PC-3 (cell line): ENCODE measurements at regions not wholly inside any gene's neighbourhood (a gene's known extent, or its start where the extent isn't known, plus 50 kb on each side); places are given as distances from the start of the nearest gene placed in this dataset.

Source experiments
- ATAC-seq: fragments of 200-7000 bp; cut with Tn5 transposase; 2 replicates; pipeline ENCODE4 v1.9.1; 2020; ENCODE audit warnings: mild to moderate bottlenecking, moderate library complexity
- BruUV-seq: library from RNA; stranded (reverse); fragments of 400-500 nt; replicated peaks from 2 replicates; lab custom pipeline; 2021; lab: Mats Ljungman, UMichigan
- CTCF ChIA-PET: fragments of 300-600 bp; sonication (Branson Sonifier 250); formaldehyde crosslinking; loops from one replicate; lab custom pipeline; 2022; ENCODE audit warnings: antibody characterized with exemption; lab: Charles Lee
- POLR2A ChIA-PET: fragments of 300-600 bp; sonication (Branson Sonifier 250); formaldehyde crosslinking; loops from one replicate; lab custom pipeline; 2022; ENCODE audit warnings: antibody characterized with exemption; ENCODE audit not compliant: unreplicated experiment; lab: Charles Lee
- DNase-seq: peaks from one replicate; pipeline ENCODE4 v3.0.0-alpha.2; 2015
- H2AFZ ChIP-seq: fragments of 300-600 bp; sonication (generic); 2 replicates; pipeline ENCODE4 v1.6.0; 2016; ENCODE audit warnings: antibody characterized with exemption, low read length
- H3F3A ChIP-seq: fragments of 300-600 bp; sonication (generic); one replicate; pipeline ENCODE4 v1.6.0; 2017; ENCODE audit warnings: antibody characterized with exemption, low read length, control low read depth, mild to moderate bottlenecking; ENCODE audit not compliant: unreplicated experiment
- H3K27ac ChIP-seq: fragments of 300-600 bp; sonication (generic); 2 replicates; pipeline ENCODE4 v1.5.1; 2016; ENCODE audit warnings: mild to moderate bottlenecking, low read length
- H3K27me3 ChIP-seq: fragments of 300-600 bp; sonication (generic); 2 replicates; pipeline ENCODE4 v1.6.1; 2016; ENCODE audit warnings: low read length, mixed read lengths
- H3K36me3 ChIP-seq: fragments of 300-600 bp; sonication (generic); 2 replicates; pipeline ENCODE4 v1.6.1; 2016; ENCODE audit warnings: low read depth, mixed run types, low read length, mixed read lengths
- H3K4me1 ChIP-seq: fragments of 300-600 bp; sonication (generic); 2 replicates; pipeline ENCODE4 v1.5.1; 2016; ENCODE audit warnings: low read length; ENCODE audit not compliant: insufficient read depth
- H3K4me2 ChIP-seq: fragments of 300-600 bp; sonication (generic); 2 replicates; pipeline ENCODE4 v1.6.0; 2016; ENCODE audit warnings: low read length
- H3K4me3 ChIP-seq: fragments of 300-600 bp; sonication (generic); 2 replicates; pipeline ENCODE4 v1.5.1; 2016; ENCODE audit warnings: mild to moderate bottlenecking, low read length, mixed read lengths
- H3K79me2 ChIP-seq: fragments of 300-600 bp; sonication (generic); 2 replicates; pipeline ENCODE4 v1.6.1; 2017; ENCODE audit warnings: low read length, mixed read lengths
- H3K9ac ChIP-seq: fragments of 300-600 bp; sonication (generic); 2 replicates; pipeline ENCODE4 v1.6.0; 2016; ENCODE audit warnings: mild to moderate bottlenecking, low read length
- H3K9me2 ChIP-seq: fragments of 300-600 bp; sonication (generic); replicated peaks from 2 replicates; pipeline ENCODE4 v1.6.1; 2016; ENCODE audit warnings: mixed run types, low read length, mixed read lengths
- H3K9me3 ChIP-seq: fragments of 300-600 bp; sonication (generic); 2 replicates; pipeline ENCODE4 v1.6.1; 2016; ENCODE audit warnings: low read length, mixed read lengths
- H4K20me1 ChIP-seq: fragments of 300-600 bp; sonication (generic); 2 replicates; pipeline ENCODE4 v1.6.1; 2016; ENCODE audit warnings: low read length, mixed read lengths
- CTCF ChIP-seq: fragments of 300-600 bp; sonication (generic); conservative IDR thresholded peaks from 2 replicates; pipeline ENCODE4 v1.5.1; 2017; ENCODE audit warnings: antibody characterized with exemption, low read depth, mild to moderate bottlenecking, low read length
- EZH2 ChIP-seq: fragments of 300-600 bp; sonication (generic); IDR thresholded peaks from one replicate; pipeline ENCODE4 v1.6.1; 2017; ENCODE audit warnings: antibody characterized with exemption, mild to moderate bottlenecking, low read length; ENCODE audit not compliant: unreplicated experiment
- EZH2phosphoT487 ChIP-seq: fragments of 300-600 bp; sonication (generic); IDR thresholded peaks from 2 replicates; pipeline ENCODE4 v1.6.1; 2018; ENCODE audit warnings: mild to moderate bottlenecking, antibody characterized with exemption, low read length, borderline replicate concordance
- intact Hi-C: fragments of 100-400 bp; cut with micrococcal nuclease; formaldehyde crosslinking; loops from 2 replicates; pipeline ENCODE4 v1.9.0; 2023

- no peaks in the 10 kb centered on the region for H3K4me1 ChIP-seq
- H3K4me2 ChIP-seq, result no peak overlapping the region
- intact Hi-C loops, result no loop called here
- H3K9ac ChIP-seq, result no peak overlapping the region
- CTCF ChIA-PET, result no interaction called here
- no peak for TF ChIP-seq EZH2phosphoT487
- no peaks in the 10 kb centered on the region for H3K9me3 ChIP-seq
- H4K20me1 ChIP-seq, result no peaks in the 10 kb centered on the region
- H3K4me3 ChIP-seq, result no peak overlapping the region
- no peaks in the 10 kb centered on the region for H3F3A ChIP-seq
- ATAC-seq (no peak), DNase-seq (no peak)
- no peaks in the 10 kb centered on the region for H3K9me2 ChIP-seq
- POLR2A ChIA-PET, result no interaction called here
- H2AFZ ChIP-seq, result no peak overlapping the region
- no peaks in the 10 kb centered on the region for H3K79me2 ChIP-seq
- peaks cover under 1% of the 10 kb centered on the region; the same call in 1 of the 2 replicates for H3K27me3 ChIP-seq
- no peaks in the 10 kb centered on the region for H3K36me3 ChIP-seq
- no TSS peak for BruUV-seq
- H3K27ac ChIP-seq, result no peak overlapping the region
Measured at GRCh38 chr12:43653917-43654316, 101.9 kb upstream of the ADAMTS20 start.

GRCh38 chr12:43653289-43653915, 101.4 kb upstream of the ADAMTS20 start:
- Histone ChIP-seq H3K4me1 (no peaks in the 10 kb centered on the region), H3F3A (no peaks in the 10 kb centered on the region), H3K4me3 (no peak overlapping the region), H4K20me1 (no peaks in the 10 kb centered on the region), H3K27me3 (0 out of 2 replicates have a peak, but pooled peaks cover 3% of the 10 kb centered on the region), H3K4me2 (no peak overlapping the region), H3K36me3 (no peaks in the 10 kb centered on the region), H3K9me2 (no peaks in the 10 kb centered on the region), H3K27ac (no peak overlapping the region), H3K9ac (no peak overlapping the region), H3K9me3 (no peaks in the 10 kb centered on the region), H3K79me2 (no peaks in the 10 kb centered on the region), H2AFZ (no peak overlapping the region)
- ChIA-PET POLR2A (no interaction called here), CTCF (no interaction called here)
- BruUV-seq, result no TSS peak
- DNase-seq (no peak), ATAC-seq (no peak)
- TF ChIP-seq EZH2 (no peak), CTCF (no peak), EZH2phosphoT487 (no peak)
- intact Hi-C loops, result no loop called here

- Histone ChIP-seq H3K36me3 (no peaks in the 10 kb centered on the region), H3K9me2 (no peaks in the 10 kb centered on the region), H3K4me2 (no peak overlapping the region), H3K27ac (no peak overlapping the region), H2AFZ (no peak overlapping the region), H3K9me3 (no peaks in the 10 kb centered on the region), H3K27me3 (0 out of 2 replicates have a peak, but pooled peaks cover 6% of the 10 kb centered on the region), H3K79me2 (no peaks in the 10 kb centered on the region), H4K20me1 (no peaks in the 10 kb centered on the region), H3K9ac (no peak overlapping the region), H3F3A (no peaks in the 10 kb centered on the region), H3K4me1 (no peaks in the 10 kb centered on the region), H3K4me3 (no peak overlapping the region)
- POLR2A ChIA-PET, result no interaction called here
- BruUV-seq, result no TSS peak
- ATAC-seq (no peak), DNase-seq (no peak)
- CTCF ChIA-PET, result no interaction called here
- TF ChIP-seq CTCF, result no peak
- TF ChIP-seq EZH2phosphoT487, result no peak
- TF ChIP-seq EZH2, result no peak
- intact Hi-C loops, result no loop called here
Measured at GRCh38 chr12:43648636-43649035, 96.6 kb upstream of the ADAMTS20 start.
